Keratinocyte (primary cell): ENCODE measurements at regions not wholly inside any gene's neighbourhood (a gene's known extent, or its start where the extent isn't known, plus 50 kb on each side); places are given as distances from the start of the nearest gene placed in this dataset.

Experiments
- DNase-seq: peaks from one replicate; pipeline ENCODE4 v3.0.0-alpha.2; 2011; ENCODE audit warnings: low read depth, missing footprints, low spot score
- FAIRE-seq: peaks from 2 replicates; lab custom pipeline; 2011; peaks lifted over from hg19 to GRCh38; lab: Jason Lieb, UNC
- H2AFZ ChIP-seq: 2 replicates; pipeline ENCODE4 v1.6.0; 2012; ENCODE audit warnings: low read length, control low read depth, inconsistent platforms; ENCODE audit not compliant: control insufficient read depth
- H3K27ac ChIP-seq: 2 replicates; pipeline ENCODE4 v1.5.1; 2011; ENCODE audit warnings: low read length; ENCODE audit not compliant: control insufficient read depth, insufficient read depth
- H3K27me3 ChIP-seq: 3 replicates; pipeline ENCODE4 v1.6.0; 2011; ENCODE audit warnings: low read length; ENCODE audit not compliant: control insufficient read depth, insufficient read depth; ENCODE audit errors: extremely low read depth
- H3K36me3 ChIP-seq, 2 experiments: 2 replicates in 1 of 2; 3 replicates in 1 of 2; pipeline ENCODE4 v1.5.1; 2011; ENCODE audit warnings: low read length in 2 of 2, mild to moderate bottlenecking in 1 of 2; ENCODE audit not compliant: control insufficient read depth in 2 of 2, insufficient read depth in 2 of 2; ENCODE audit errors: extremely low read depth in 1 of 2
- H3K4me1 ChIP-seq: 3 replicates; pipeline ENCODE4 v1.5.1; 2011; ENCODE audit warnings: low read length; ENCODE audit not compliant: control insufficient read depth, insufficient read depth; ENCODE audit errors: extremely low read depth
- H3K4me2 ChIP-seq: 3 replicates; pipeline ENCODE4 v1.6.0; 2011; ENCODE audit warnings: low read depth, low read length; ENCODE audit not compliant: control insufficient read depth, insufficient read depth; ENCODE audit errors: extremely low read depth
- H3K4me3 ChIP-seq, 3 experiments: fragments of 200-600 bp in 1 of 3; sonication (generic) in 1 of 3; 2 replicates in 2 of 3; 3 replicates in 1 of 3; pipeline ENCODE4 v1.5.1; 2011 to 2016; ENCODE audit warnings: low read length in 3 of 3, mild to moderate bottlenecking in 3 of 3, control low read depth in 2 of 3, inconsistent platforms in 1 of 3, low read depth in 1 of 3, mixed read lengths in 1 of 3, mixed run types in 1 of 3, moderate library complexity in 1 of 3; ENCODE audit not compliant: control insufficient read depth in 2 of 3, insufficient read depth in 2 of 3; ENCODE audit errors: extremely low read depth in 1 of 3
- H3K79me2 ChIP-seq: 2 replicates; pipeline ENCODE4 v1.6.0; 2012; ENCODE audit warnings: low read length; ENCODE audit not compliant: control insufficient read depth, insufficient read depth
- H3K9ac ChIP-seq: 3 replicates; pipeline ENCODE4 v1.6.0; 2011; ENCODE audit warnings: low read length; ENCODE audit not compliant: control insufficient read depth, insufficient read depth; ENCODE audit errors: extremely low read depth
- H3K9me1 ChIP-seq: 3 replicates; pipeline ENCODE4 v1.6.0; 2011; ENCODE audit warnings: low read length; ENCODE audit not compliant: control insufficient read depth, insufficient read depth; ENCODE audit errors: extremely low read depth
- H3K9me3 ChIP-seq: 2 replicates; pipeline ENCODE4 v1.5.1; 2012; ENCODE audit warnings: low read depth, low read length; ENCODE audit not compliant: control insufficient read depth
- H4K20me1 ChIP-seq: 3 replicates; pipeline ENCODE4 v1.6.0; 2011; ENCODE audit warnings: low read length; ENCODE audit not compliant: control insufficient read depth, insufficient read depth; ENCODE audit errors: extremely low read depth
- EZH2 ChIP-seq: IDR thresholded peaks from one replicate; pipeline ENCODE4 v1.6.1; 2012; ENCODE audit warnings: inconsistent platforms, mild to moderate bottlenecking, low read length, moderate library complexity
- dilution Hi-C: fragments of 300-500 bp; cut with MboI; formaldehyde crosslinking; loops from one replicate; pipeline ENCODE4 v1.7.0; 2020; ENCODE audit warnings: low sequenced_read_pairs; ENCODE audit not compliant: extremely low pct_ligation_motif_present
- TF ChIP-seq, protein P1 (sequence below), 3 experiments: IDR thresholded peaks in 1 of 3; conservative IDR thresholded peaks in 1 of 3; optimal IDR thresholded peaks in 1 of 3; 2 replicates in 2 of 3; 3 replicates in 1 of 3; pipeline versions ENCODE3 to v1.5.1; 2011; ENCODE audit warnings: low read length in 3 of 3, mild to moderate bottlenecking in 3 of 3, moderate library complexity in 2 of 3, control low read depth in 1 of 3, inconsistent platforms in 1 of 3; ENCODE audit not compliant: insufficient read depth in 2 of 3; ENCODE audit errors: extremely low read depth in 1 of 3

GRCh38 chr5:1701884-1702283, 97.8 kb downstream of the MRPL36 start:
- Histone ChIP-seq H3K4me1 (no peaks in the 10 kb centered on the region), H3K27ac (no peak overlapping the region), H3K4me2 (no peak overlapping the region), H3K79me2 (no peaks in the 10 kb centered on the region), H3K9ac (no peak overlapping the region), H3K36me3 (no peaks in the 10 kb centered on the region), H4K20me1 (no peaks in the 10 kb centered on the region), H3K9me3 (no peaks in the 10 kb centered on the region), H3K4me3 (no peak overlapping the region), H2AFZ (no peak overlapping the region), H3K9me1 (no peaks in the 10 kb centered on the region), H3K27me3 (no peaks in the 10 kb centered on the region)
- TF ChIP-seq, protein P1, sequence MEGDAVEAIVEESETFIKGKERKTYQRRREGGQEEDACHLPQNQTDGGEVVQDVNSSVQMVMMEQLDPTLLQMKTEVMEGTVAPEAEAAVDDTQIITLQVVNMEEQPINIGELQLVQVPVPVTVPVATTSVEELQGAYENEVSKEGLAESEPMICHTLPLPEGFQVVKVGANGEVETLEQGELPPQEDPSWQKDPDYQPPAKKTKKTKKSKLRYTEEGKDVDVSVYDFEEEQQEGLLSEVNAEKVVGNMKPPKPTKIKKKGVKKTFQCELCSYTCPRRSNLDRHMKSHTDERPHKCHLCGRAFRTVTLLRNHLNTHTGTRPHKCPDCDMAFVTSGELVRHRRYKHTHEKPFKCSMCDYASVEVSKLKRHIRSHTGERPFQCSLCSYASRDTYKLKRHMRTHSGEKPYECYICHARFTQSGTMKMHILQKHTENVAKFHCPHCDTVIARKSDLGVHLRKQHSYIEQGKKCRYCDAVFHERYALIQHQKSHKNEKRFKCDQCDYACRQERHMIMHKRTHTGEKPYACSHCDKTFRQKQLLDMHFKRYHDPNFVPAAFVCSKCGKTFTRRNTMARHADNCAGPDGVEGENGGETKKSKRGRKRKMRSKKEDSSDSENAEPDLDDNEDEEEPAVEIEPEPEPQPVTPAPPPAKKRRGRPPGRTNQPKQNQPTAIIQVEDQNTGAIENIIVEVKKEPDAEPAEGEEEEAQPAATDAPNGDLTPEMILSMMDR (optimal IDR thresholded peaks at IDR 0.05 in 1 of 3, IDR thresholded peaks at IDR 0.05 in 1 of 3, conservative IDR thresholded peaks at IDR 0.05 in 1 of 3; ENCODE audit: extremely low read depth in 1 of 3, insufficient read depth in 2 of 3, low read length in 3 of 3), result no peak
- no peak for TF ChIP-seq EZH2
- no peak for DNase-seq
- FAIRE-seq, result no peak
- dilution Hi-C loops, result no loop called here

- no peaks in the 10 kb centered on the region for H3K9me1 ChIP-seq
- no peaks in the 10 kb centered on the region for H3K27me3 ChIP-seq
- TF ChIP-seq, protein P1 (optimal IDR thresholded peaks at IDR 0.05 in 1 of 3, IDR thresholded peaks at IDR 0.05 in 1 of 3, conservative IDR thresholded peaks at IDR 0.05 in 1 of 3; ENCODE audit: extremely low read depth in 1 of 3, insufficient read depth in 2 of 3, low read length in 3 of 3), result no peak
- TF ChIP-seq EZH2, result no peak
- H3K9me3 ChIP-seq, result no peaks in the 10 kb centered on the region
- H4K20me1 ChIP-seq, result no peaks in the 10 kb centered on the region
- no peak for DNase-seq
- no peaks in the 10 kb centered on the region for H3K36me3 ChIP-seq
- no peak overlapping the region for H3K27ac ChIP-seq
- dilution Hi-C loops, result no loop called here
- H3K4me1 ChIP-seq, result no peaks in the 10 kb centered on the region
- FAIRE-seq, result no peak
- H3K79me2 ChIP-seq, result no peaks in the 10 kb centered on the region
- no peak overlapping the region for H3K4me2 ChIP-seq
- H3K9ac ChIP-seq, result no peak overlapping the region
- no peak overlapping the region for H3K4me3 ChIP-seq
- H2AFZ ChIP-seq, result no peak overlapping the region
These were observed 98.3 kb downstream of the MRPL36 start for GRCh38 chr5:1701216-1701864.
